Smooth muscle cell (in vitro differentiated cells): ENCODE measurements at regions not wholly inside any gene's neighbourhood (a gene's known extent, or its start where the extent isn't known, plus 50 kb on each side); places are given as distances from the start of the nearest gene placed in this dataset.
"Not testable (repeated sequence)": the region's sequence is repeated elsewhere in the genome, so short reads cannot be mapped to it uniquely, and the experiment has no call there.

Source experiments
- DNase-seq: peaks from one replicate; lab custom pipeline; 2025; ENCODE audit not compliant: unreplicated experiment; lab: John Stamatoyannopoulos, UW
- H2AFZ ChIP-seq: fragments of 200-600 bp; sonication (generic); 2 replicates; pipeline ENCODE4 v1.6.0; 2016; ENCODE audit warnings: antibody characterized with exemption, low read depth, mild to moderate bottlenecking
- H3F3A ChIP-seq: fragments of 200-600 bp; sonication (generic); 2 replicates; pipeline ENCODE4 v1.6.0; 2017; ENCODE audit warnings: antibody characterized with exemption, low read depth
- H3K27ac ChIP-seq: fragments of 200-600 bp; sonication (generic); 2 replicates; pipeline ENCODE4 v1.5.1; 2016; ENCODE audit warnings: low read depth, mild to moderate bottlenecking
- H3K27me3 ChIP-seq: fragments of 200-600 bp; sonication (generic); 2 replicates; pipeline ENCODE4 v1.6.1; 2016; ENCODE audit warnings: low read depth, mild to moderate bottlenecking
- H3K36me3 ChIP-seq: fragments of 200-600 bp; sonication (generic); 2 replicates; pipeline ENCODE4 v1.5.1; 2016; ENCODE audit warnings: low read depth
- H3K4me1 ChIP-seq: fragments of 200-600 bp; sonication (generic); 2 replicates; pipeline ENCODE4 v1.5.1; 2016; ENCODE audit warnings: low read depth
- H3K4me2 ChIP-seq: fragments of 200-600 bp; sonication (generic); 2 replicates; pipeline ENCODE4 v1.6.0; 2016; ENCODE audit warnings: mild to moderate bottlenecking
- H3K4me3 ChIP-seq: fragments of 200-600 bp; sonication (generic); 2 replicates; pipeline ENCODE4 v1.5.1; 2016; ENCODE audit warnings: mild to moderate bottlenecking
- H3K79me2 ChIP-seq: fragments of 200-600 bp; sonication (generic); 2 replicates; pipeline ENCODE4 v1.6.0; 2016; ENCODE audit warnings: low read depth, mild to moderate bottlenecking
- H3K9ac ChIP-seq: fragments of 200-600 bp; sonication (generic); 2 replicates; pipeline ENCODE4 v1.6.0; 2016; ENCODE audit warnings: low read depth
- H3K9me3 ChIP-seq: fragments of 200-600 bp; sonication (generic); replicated peaks from 2 replicates; pipeline ENCODE4 v1.5.1; 2016; ENCODE audit warnings: low read depth
- H4K20me1 ChIP-seq: fragments of 200-600 bp; sonication (generic); 2 replicates; pipeline ENCODE4 v1.6.0; 2016; ENCODE audit warnings: low read depth
- CTCF ChIP-seq: fragments of 200-600 bp; sonication (generic); IDR thresholded peaks from 2 replicates; pipeline ENCODE4 v1.5.1; 2017; ENCODE audit warnings: borderline replicate concordance, mild to moderate bottlenecking, antibody characterized with exemption; ENCODE audit not compliant: insufficient read depth, poor library complexity, severe bottlenecking
- WGBS: methylation state at CpG from one replicate; pipeline ENCODE4 v1.1.7; 2016; ENCODE audit warnings: low lambda C conversion rate; 5-methylcytosine and 5-hydroxymethylcytosine counted together

GRCh38 chr7:112930787-112931186 is 140.6 kb upstream of the TMEM168 start:
- Histone ChIP-seq H3F3A (no peaks in the 10 kb centered on the region), H3K27ac (no peak overlapping the region), H3K79me2 (peaks cover 92% of the 10 kb centered on the region), H3K27me3 (no peaks in the 10 kb centered on the region), H2AFZ (no peak overlapping the region), H3K9me3 (no peaks in the 10 kb centered on the region), H3K4me1 (peaks cover 4% of the 10 kb centered on the region), H3K4me2 (no peak overlapping the region), H4K20me1 (peaks cover 85% of the 10 kb centered on the region), H3K4me3 (no peak overlapping the region), H3K36me3 (peaks cover 4% of the 10 kb centered on the region), H3K9ac (no peak overlapping the region)
- WGBS, result 50% methylated on average over 2 of the region's 2 CpGs
- no peak for TF ChIP-seq CTCF
- no peak for DNase-seq

GRCh38 chr7:112929421-112929820 is 139.2 kb upstream of the TMEM168 start:
- Histone ChIP-seq H3K27me3 (no peaks in the 10 kb centered on the region), H3K4me3 (no peak overlapping the region), H3K36me3 (no peaks in the 10 kb centered on the region), H4K20me1 (peaks cover 72% of the 10 kb centered on the region), H3K4me1 (peaks cover 4% of the 10 kb centered on the region), H3K4me2 (no peak overlapping the region), H3K27ac (no peak overlapping the region), H3K9ac (no peak overlapping the region), H2AFZ (no peak overlapping the region), H3K79me2 (peaks cover 92% of the 10 kb centered on the region), H3K9me3 (no peaks in the 10 kb centered on the region), H3F3A (no peaks in the 10 kb centered on the region)
- TF ChIP-seq CTCF, result no peak
- WGBS, result 95% methylated on average over 3 of the region's 3 CpGs
- DNase-seq, result no peak

- peaks cover 69% of the 10 kb centered on the region for H3K79me2 ChIP-seq
- no peaks in the 10 kb centered on the region for H3K9me3 ChIP-seq
- peaks cover 39% of the 10 kb centered on the region for H4K20me1 ChIP-seq
- no peak overlapping the region for H3K4me3 ChIP-seq
- no peak overlapping the region for H3K9ac ChIP-seq
- no peak for DNase-seq
- H3K27ac ChIP-seq, result no peak overlapping the region
- H3K27me3 ChIP-seq, result no peaks in the 10 kb centered on the region
- H3K4me2 ChIP-seq, result no peak overlapping the region
- no peaks in the 10 kb centered on the region for H3K36me3 ChIP-seq
- H3F3A ChIP-seq, result no peaks in the 10 kb centered on the region
- H3K4me1 ChIP-seq, result no peaks in the 10 kb centered on the region
- no peak overlapping the region for H2AFZ ChIP-seq
- no peak for TF ChIP-seq CTCF
These were observed 135.8 kb upstream of the TMEM168 start for GRCh38 chr7:112926018-112926417.

GRCh38 chr7:112922546-112922945 is 132.4 kb upstream of the TMEM168 start:
- not testable (repeated sequence) for DNase-seq, H3K9ac ChIP-seq, H3K9me3 ChIP-seq, H3K27me3 ChIP-seq, H3K36me3 ChIP-seq, H2AFZ ChIP-seq, H3F3A ChIP-seq, H3K27ac ChIP-seq, H3K4me2 ChIP-seq, H3K4me1 ChIP-seq, H3K4me3 ChIP-seq, H4K20me1 ChIP-seq
- WGBS, result 98% methylated on average over 9 of the region's 25 CpGs
- peaks cover 35% of the 10 kb centered on the region for H3K79me2 ChIP-seq

GRCh38 chr7:112916431-112916830 is 126.2 kb upstream of the TMEM168 start:
- not testable (repeated sequence) for H3K9me3 ChIP-seq, DNase-seq, H3K4me3 ChIP-seq, H3K4me1 ChIP-seq, H3K27ac ChIP-seq, H3K4me2 ChIP-seq, H2AFZ ChIP-seq, H4K20me1 ChIP-seq, H3F3A ChIP-seq, H3K79me2 ChIP-seq, H3K27me3 ChIP-seq, H3K36me3 ChIP-seq, H3K9ac ChIP-seq
- WGBS, result 92% methylated on average over 18 of the region's 18 CpGs
